Stimulated activated CD8-positive, alpha-beta memory T cell treated with anti-CD3 and anti-CD28 coated beads, Interleukin-4, amount 100 ng/mL, for 24 hours (primary cell): ENCODE measurements at regions not wholly inside any gene's neighbourhood (a gene's known extent, or its start where the extent isn't known, plus 50 kb on each side); places are given as distances from the start of the nearest gene placed in this dataset.

Source experiments
- DNase-seq: peaks from one replicate; pipeline ENCODE4 v3.0.0-alpha.2; 2020; ENCODE audit warnings: low read depth

DNA sequence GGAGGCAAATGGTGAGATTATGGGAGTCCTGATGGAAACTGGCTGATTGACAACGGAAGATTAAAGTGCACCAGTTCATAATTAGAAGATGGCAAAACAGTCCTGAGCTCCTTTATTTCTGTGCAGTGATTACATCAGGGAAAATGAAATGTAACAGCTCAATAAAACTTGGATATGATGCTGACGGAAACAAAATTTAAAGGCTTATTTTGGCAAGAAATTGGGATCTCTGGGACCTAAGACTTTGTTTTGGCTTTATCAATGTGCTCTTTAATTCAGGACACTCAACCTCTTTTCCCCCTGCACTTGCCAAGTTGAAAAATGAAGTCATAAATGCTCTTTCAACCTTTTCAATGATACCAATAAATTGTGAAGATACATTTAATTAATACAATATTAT, 226.8 kb downstream of the C6orf118 start:
- no peak for DNase-seq

DNA sequence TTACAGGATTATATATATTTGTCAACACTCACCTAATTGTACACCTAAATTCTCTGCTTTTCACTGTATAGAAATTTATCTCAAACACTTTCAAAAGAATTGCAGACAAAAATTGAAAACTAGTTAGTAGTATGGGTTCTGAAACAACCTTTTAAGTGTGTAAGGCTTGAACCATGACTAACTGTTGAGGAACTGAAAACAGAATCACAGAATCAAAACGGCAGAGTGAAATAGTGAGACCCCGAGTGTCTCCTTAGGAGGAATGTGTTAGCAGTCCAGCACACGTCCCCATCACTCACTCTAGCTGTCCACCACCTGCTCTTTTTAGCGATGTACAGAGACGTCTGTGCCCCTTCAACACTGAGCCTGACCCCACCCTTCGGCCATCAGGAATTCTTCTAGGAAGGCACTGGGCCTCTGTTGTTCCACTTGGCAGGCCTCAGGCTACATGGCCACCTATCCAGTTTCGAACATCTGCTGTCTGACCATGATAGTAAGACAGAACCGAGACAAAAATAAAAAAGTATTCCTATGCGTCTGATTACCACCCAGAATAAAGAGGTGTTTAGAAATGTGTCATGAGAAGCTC, 227.4 kb downstream of the C6orf118 start:
- DNase-seq = no peak

DNA sequence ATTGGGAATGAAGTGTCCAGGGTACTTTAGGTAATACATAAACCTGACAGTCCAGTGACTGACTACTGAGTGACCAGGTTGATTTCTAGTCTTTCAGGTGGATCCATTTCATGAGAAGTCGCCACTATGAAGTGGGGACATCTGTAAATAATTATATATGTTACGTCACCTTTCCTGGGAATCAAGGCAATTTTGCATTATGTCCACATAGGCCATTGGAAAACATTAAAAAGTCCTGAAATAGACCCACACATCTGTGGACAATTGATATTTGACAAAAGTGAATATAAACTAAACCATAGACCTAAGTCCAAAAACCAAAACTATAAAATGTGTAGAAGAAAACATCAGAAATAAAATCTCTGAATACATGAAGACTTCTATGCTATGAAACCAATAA, 231.5 kb downstream of the C6orf118 start:
- no peak for DNase-seq

DNA sequence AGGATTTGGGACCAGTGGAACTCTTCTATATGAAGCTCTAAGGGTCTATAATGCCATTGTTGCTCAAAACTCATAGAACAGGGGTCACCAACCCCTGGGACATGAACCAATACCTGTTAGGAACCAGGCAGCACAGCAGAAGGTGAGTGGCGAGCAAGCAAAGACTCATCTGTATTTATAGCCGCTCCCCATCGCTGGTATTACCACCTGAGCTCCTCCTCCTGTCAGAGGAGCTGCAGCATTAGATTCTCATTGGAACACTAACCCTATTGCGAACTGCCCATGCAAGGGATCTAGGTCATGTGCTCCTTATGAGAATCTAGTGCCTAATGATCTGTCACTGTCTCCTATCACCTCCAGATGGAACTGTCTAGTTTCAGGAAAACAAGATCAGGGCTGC, 237.5 kb downstream of the C6orf118 start:
- no peak for DNase-seq

DNA sequence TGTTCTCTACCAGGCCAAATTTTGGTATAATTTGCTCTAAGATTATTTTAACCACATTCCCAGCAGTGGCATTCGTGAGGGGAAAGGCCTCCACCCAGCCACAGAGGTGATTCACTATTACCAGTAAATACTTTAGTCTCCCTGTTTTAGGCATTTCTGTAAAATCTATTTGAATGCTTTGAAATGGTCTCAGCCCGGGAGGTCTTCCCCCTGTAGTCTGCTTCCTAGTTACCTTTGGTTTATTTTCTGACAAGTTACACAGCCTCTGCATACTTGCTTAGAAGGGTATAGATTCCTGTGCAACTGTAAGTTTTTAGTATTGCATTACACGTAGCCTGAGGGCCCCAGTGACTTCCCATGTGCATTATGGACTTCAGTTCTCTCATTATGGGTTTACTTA, 248.7 kb downstream of the C6orf118 start:
- DNase-seq = no peak

DNA sequence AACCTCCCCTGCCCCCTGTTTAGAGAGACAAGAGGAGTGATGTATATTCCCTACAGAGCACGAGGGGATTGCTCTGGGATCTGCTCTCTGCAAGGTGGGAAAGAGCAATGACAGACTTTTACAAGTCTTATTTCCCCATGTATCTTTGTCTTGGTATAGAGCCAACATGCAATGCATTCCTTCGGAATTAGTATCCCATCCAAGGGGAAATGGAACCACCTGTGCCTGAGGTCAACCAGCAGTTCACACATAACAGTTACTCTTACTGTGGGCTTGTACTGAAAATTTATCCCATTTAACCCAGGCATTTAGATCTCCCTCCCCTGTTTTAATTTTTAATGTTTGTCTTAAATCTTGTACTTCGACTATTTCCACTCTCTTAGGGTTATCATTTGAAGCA, 250.4 kb downstream of the C6orf118 start:
- DNase-seq = no peak

DNA sequence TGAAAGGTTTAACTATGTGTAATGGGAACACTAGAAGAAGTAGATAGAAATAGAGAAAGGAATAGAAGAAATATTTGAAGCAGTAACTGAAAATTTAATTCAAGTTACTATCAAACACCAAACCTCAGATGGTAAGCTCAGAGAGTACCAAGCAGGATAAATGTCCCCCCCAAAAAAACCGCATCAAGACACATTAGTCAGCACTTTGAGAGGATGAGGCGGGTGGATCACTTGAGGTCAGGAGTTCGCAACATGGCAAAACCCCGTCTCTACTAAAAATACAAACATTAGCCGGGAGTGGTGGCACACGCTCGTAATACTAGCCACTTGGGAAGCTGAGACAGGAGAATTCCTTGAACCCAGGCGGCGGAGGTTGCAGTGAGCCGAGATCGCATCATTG, 253.1 kb downstream of the C6orf118 start:
- no peak for DNase-seq

DNA sequence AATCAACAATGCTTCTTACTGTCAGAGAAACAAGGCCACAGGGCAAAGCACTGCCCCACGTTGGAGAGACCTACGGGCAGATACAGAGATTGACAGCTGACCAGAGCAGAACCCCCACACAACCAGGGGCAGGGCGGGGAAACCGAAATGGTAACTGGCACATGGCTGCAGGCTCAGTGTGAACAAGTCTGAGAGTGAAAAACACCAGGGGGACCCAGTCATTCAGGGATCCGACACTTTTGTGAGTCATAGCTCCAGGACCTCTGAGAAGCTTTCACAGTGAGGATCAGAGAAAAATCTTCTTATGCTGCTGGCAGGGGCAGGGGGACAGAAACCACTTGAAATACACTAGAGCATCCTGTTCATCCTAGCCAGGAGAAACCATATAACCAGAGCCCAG, 254.2 kb downstream of the C6orf118 start:
- no peak for DNase-seq

DNA sequence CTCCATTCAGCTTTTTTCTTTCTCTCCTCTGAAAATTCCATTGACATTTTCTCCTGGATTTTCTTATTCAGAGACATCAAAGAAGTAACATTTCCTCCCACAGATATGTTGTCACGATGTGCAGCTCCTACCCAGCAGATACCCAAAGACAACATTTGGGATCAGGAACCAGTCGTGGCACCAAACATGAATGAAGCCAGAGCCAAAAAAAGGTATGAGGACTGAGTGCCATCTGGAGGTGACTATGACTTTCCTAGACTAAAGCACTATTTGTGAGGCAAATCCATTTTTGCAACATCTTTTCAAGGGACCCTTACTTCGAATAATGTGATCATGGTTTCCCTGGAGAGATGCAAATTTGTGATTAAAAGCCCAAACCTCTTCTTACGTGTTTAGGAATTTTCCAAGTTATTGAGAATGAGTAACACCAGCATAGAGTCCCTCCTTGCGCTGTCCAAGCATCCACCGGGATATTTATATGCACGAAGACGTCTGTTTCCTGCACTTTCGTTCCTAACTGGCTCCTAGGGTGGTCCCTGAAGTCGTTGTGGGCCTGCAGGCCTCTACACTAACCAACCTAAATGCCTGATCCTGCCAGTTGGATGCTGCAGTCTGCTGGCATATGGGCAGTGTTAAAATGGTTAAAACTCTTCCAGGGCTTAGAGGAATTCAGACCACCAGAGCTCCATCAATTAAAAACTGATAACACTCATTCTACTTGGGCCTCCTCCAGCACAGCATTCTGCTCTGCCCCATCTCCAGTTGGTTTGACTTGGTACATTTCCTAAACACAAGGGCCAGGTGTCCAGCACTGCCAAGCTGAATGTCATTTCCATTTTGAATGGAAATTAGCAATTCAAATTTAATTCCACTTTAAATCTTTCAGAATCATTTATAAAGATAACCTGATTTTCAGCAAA, 256.6 kb downstream of the C6orf118 start:
- no peak for DNase-seq

DNA sequence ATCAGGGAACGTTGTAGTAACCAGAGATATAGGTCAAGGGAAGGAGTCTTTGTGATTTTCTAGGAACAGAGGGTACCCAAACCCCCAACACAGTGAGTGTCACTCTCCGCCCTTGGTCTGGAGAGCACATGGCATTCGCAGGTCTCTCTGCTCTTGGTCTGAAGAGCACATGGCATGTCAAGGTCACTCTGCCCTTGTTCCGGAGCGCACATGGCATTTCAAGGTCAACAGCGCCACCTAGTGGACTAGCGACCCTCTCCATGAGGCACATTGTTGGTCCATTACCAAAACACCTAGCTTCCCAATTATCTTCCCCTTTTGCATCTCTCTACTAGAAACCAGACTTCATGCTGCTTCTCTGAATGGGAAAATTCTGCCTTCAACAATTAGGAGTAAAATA, 260.0 kb downstream of the C6orf118 start:
- no peak for DNase-seq

DNA sequence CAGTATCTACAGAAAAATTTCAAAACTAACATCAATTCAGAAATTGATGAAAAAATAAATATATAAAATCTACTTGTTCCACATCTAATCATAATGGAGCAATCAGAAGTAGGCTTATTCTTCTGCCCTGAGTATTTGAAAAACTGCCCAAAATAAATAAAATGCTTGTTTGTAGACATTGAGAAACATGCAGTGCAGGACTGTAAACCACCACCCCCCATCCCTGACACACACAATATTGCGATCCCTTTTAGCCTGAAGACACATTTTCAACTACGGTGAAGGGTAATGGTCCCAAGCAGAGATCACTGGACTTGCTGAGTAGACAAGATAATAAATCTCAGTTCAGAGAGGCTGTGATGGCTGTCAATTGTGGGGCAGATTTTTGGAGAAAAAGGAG, 261.5 kb downstream of the C6orf118 start:
- DNase-seq = no peak

DNA sequence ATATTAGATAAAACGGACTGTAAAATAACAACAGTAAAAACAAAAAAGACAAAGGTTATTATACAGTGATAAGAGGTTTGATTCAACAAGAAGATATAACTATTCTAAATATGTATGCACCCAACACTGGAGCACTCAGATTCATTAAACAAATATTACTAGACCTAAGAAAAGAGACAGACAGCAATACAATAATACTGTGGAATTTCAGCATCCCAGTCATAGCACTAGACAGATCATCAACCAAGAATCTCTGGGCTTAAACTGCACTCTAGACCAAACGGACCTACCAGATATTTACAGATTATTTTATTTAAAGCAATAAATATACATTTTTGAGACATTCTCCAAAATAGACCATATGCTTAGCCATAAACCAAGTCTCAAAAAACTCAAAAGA, 263.8 kb downstream of the C6orf118 start:
- DNase-seq = no peak

DNA sequence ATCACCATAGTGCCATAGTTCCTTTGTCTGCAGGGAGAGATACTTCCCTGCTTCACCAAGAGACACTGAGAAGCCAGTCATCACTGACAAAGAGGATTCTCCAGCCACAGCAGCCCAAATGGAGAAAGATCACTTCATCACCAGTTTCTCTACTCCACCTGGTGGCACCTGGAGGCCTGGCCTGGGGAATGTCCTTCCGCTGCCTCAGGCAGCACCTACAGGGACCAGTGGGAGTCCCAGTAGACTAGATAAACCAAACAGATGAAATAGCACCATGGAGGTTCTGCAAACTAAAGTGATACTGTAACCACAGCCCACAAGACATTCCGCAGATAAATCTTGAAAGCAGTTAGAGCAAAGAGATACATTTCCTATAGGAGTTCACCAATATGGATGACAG, 266.5 kb downstream of the C6orf118 start:
- no peak for DNase-seq

DNA sequence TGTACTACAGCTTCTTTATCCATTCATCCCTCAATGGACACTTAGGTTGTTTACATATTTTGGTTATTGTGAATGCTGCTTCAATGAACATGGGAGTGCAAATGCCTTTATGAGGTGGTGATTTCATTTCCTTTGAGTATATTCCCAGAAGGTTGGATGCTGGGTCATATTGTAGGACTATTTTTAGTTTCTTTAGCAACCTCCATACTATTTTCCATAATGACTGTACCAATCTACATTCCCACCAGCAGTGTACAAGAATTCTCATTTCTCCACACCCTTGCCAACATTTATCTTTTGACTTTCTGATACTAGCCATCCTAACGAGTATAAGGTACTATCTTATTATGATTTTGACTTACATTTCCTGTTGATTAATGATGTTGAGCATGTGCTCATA, 269.0 kb downstream of the C6orf118 start:
- no peak for DNase-seq

DNA sequence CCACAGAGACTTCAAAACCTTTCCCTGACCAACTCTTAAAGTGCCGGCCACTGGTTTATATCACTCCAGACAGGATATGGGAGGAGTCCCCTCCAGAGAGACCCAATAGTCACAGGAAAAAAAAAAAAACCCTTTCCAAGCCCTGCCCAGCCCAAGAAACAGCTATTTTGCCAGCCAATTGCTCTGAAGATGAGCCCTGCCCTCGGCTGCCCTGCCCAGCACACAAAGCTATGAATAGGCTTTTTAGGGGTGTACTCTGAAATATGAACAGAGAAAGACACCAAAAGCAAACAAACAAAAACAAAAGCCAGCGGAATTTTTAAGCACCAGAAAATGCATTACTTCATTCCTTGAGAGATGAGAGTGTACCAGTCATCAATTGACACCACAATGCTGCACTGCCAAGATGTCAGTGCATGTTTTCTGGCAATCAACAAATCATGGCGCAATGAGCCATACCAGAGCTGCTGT, 275.1 kb downstream of the C6orf118 start:
- no peak for DNase-seq

DNA sequence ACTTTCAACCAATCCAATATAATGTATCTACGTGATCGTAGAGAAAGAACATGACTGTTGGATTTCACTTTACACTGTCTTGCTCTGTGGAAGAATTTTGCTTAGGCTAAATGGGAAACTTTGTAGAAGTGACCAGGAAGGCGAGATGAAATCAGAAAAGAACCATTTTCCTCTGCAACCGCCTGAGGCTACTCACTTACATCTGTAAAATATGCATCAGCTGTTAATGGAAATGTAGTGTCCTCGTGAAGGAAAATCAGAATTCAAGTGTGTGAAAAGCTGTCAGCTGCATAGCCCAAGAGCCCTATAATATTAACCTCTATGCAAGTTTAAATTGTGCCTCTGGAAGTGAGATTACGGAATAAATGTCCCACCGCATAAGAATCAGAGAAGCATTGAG, 277.9 kb downstream of the C6orf118 start:
- DNase-seq = no peak

DNA sequence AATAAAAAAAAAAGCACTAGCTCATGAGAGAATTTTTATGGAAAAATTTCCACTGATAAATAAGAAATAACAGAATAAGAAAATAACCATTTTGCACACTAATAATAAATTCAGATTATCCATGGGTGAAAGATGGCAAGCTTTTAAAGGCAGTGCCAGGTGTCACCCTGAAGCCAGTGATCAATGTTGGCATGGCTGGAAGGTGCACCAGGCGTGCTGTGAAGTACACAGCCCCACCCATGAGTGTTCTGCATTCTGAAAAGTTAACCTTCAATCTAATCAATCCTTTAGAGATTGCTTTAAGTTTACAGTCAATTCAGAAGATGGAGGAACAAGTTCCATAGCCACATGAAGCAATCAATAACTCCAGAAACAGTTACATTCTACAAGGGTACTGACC, 284.4 kb downstream of the C6orf118 start:
- DNase-seq = no peak

DNA sequence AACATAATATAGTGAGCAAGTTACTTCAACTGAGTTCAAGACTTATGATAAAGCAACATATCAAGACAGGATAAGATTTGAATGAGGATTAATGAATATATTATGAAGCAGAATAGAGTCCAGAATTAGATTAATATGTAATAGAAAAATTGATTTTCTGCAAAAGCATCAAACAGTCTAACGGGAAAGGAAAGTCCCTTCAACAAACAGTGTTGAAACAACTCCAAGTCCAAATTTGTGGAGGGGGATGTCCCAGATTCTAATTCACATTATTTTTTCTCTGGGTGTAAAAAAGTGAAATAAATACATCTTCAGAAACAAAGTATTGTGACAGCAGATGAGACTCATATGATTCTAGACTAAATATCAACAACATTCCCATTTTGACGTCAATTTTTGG, 289.7 kb downstream of the C6orf118 start:
- DNase-seq = no peak

DNA sequence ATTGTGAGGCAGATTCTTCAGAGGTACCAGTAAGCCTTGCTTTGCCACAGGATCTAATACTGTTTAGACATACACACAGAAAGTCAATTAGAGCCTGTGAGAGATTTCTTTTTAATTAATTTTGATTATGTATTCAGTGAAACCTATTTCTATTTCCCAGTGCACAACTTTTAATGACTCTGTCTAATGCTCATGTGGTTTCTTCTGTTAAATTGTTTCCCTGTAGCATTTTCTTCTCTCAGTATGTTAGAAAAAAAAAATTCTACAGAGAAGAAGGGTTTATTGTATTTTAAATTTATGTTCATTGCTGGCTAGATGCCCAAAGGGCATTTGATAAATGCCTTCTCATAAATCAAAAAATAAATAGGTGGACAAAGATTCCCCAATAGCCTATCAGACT, 293.7 kb downstream of the C6orf118 start:
- no peak for DNase-seq

DNA sequence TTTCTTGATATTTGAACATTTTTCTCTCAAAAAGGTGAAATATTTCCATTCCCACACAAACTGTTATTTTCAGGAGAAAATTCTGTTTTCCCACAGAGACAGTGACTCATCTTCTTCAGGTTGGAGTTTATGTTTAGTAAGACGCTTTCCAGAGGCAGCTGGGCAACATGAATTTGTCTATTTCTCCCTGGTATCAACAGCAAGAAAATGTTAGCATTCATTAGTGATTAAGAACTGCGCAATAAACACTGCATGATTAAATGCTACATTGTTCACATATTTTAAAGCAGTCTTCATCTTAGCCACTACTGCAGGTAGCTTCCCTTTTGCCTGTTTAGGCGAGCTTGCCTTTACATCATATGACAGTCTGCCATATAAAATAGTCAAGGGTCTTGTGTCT, 295.7 kb downstream of the C6orf118 start:
- DNase-seq = no peak

DNA sequence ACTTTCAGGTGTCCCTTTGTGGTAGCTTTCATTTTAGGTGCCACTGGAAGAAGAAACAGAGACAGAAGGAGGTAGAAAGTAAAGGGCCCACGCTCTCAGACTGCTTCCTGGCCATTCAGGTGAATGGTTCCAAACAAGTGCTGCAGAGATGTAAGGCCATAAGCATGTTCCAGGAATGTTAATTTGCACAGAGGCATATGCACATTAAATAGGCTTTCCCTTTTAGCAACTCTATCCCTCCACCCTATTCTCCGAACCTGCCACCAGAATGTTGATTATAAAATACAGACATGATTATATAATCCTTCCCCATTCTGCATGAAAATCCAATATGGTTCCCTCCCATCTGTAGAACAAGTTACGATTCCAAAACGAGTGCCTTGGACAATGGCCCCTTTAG, 297.2 kb downstream of the C6orf118 start:
- no peak for DNase-seq

DNA sequence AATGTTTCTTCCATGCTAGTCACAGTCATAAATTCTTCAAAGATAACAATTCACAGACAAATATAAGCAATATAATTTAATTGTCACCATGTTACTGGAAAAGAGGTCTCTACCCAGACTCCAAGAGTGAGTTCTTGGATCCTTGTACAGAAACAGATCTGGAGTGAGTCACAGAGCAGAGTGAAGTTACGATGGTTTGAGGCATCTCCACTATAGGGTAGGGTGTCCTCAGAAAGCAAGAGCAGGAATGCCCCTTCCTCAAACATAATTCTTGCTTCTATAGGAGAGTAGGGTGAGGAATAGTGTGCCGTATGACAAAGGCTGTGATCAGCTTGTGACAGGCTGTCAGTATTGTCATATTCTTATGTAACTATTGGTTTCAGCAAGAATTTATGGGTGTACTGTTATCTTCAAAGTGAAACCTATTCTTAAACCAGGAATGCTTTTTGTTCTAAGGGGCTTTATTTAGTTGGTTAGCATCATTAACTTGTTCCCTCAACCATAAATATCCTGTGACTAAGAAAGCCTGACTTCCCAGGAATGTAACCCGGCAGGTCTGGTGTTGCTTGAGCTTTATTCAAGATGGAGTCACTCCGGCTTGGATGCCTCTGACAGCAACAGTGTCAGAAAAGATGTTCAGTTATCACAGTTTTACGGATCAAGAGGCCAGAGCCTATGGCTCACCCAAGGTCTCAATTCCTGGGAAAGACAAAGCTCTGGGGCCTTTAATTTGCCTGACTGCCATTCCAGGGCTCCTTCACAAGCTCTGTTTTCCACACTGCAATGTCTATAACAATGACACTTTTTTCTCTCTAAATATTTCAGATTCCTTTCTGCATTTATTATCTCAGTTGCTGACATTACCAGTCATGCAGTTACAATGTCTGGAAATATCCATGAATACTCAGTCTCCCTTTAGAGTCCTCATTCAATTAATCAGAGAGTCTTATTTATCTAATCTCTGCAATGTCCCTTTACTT, 298.6 kb downstream of the C6orf118 start:
- DNase-seq = no peak

DNA sequence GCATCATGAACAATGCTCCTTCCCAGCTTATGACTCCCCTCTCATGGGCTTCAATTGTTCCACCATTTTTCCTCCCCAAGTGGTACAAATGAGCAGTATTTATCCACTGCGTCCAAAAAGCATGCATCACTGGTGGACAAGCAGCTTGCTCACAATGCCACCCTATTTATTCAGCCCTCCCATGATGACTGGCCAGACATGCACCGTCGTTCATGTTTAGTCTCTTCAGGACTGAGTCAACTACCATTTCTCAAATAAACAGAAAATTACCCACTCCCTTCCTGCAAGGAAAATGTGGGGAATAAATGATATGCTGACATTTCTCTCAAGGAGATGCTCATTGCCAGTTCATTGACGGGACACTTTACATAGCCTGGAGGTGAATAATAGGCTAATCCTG, 300.4 kb downstream of the C6orf118 start:
- no peak for DNase-seq
